ENCODE measurements at regions not wholly inside any gene's neighbourhood (a gene's known extent, or its start where the extent isn't known, plus 50 kb on each side); places are given as distances from the start of the nearest gene placed in this dataset.

GRCh38 chr2:3965211-3965610 is 261.8 kb downstream of the DCDC2C start (continued):
- TF ChIP-seq SREBF1 (IDR thresholded peaks at IDR 0.05; ENCODE audit: low read length) (no peak), MYB (IDR thresholded peaks at IDR 0.05; ENCODE audit: borderline replicate concordance, low read depth, low read length) (no peak)

GRCh38 chr2:3965953-3966352 is 262.6 kb downstream of the DCDC2C start:
- Histone ChIP-seq H3K9me3 (replicated peaks; ENCODE audit: control insufficient read depth, insufficient read depth, low read length) (no peaks in the 10 kb centered on the region), H3K4me1 (ENCODE audit: control insufficient read depth, insufficient read depth, low read length) (no peaks in the 10 kb centered on the region), H3K27me3 (replicated peaks in 1 of 2; ENCODE audit: control insufficient read depth in 2 of 2, insufficient read depth in 2 of 2, low read length in 1 of 2) (no peaks in the 10 kb centered on the region), H3K4me2 (ENCODE audit: control insufficient read depth, insufficient read depth) (no peak overlapping the region), H3K36me3 (ENCODE audit: control insufficient read depth in 2 of 2, insufficient read depth in 2 of 2, low read length in 1 of 2) (no peaks in the 10 kb centered on the region), H2AFZ (ENCODE audit: control insufficient read depth, low read depth, low read length) (no peak overlapping the region), H3K4me3 (no peak overlapping the region), H3K27ac (ENCODE audit: control insufficient read depth, insufficient read depth) (no peak overlapping the region), H3K9ac (ENCODE audit: control insufficient read depth, insufficient read depth, low read length) (no peak overlapping the region), H3K79me2 (ENCODE audit: control insufficient read depth, insufficient read depth, low read length) (no peaks in the 10 kb centered on the region), H4K20me1 (ENCODE audit: control insufficient read depth, insufficient read depth) (no peaks in the 10 kb centered on the region)
- no peak for TF ChIP-seq TAF1 (IDR thresholded peaks at IDR 0.05; ENCODE audit: borderline replicate concordance, low read depth, low read length)
- FAIRE-seq (no peak), ATAC-seq (no peak), DNase-seq (ENCODE audit: low read depth, low spot score) (no peak)
- POLR2A ChIA-PET = no interaction called here
- no TSS peak for BruUV-seq (replicated peaks)
- SMC1A ChIA-PET (ENCODE audit: uncharacterized antibody, unreplicated experiment) = no interaction called here
- intact Hi-C loops (cut with micrococcal nuclease; ENCODE audit: unreplicated experiment) (no loop called here), in situ Hi-C loops (cut with MboI) (loop anchor here (25.0 kb wide), 1 partner anchor 1396 kb away; no protein-coding TSS in a partner anchor)
- CTCF ChIA-PET = no interaction called here
- 37% methylated on average over 5 of the region's 5 CpGs for WGBS (ENCODE audit: insufficient coverage, insufficient replicate concordance, low lambda C conversion rate, missing lambda C conversion rate)
- RAD21 ChIA-PET (ENCODE audit: unreplicated experiment) = no interaction called here

- H3K9me3 ChIP-seq (replicated peaks; ENCODE audit: control insufficient read depth, insufficient read depth, low read length) = no peaks in the 10 kb centered on the region; the same call in 2 of the 3 replicates
- no peak overlapping the region for H2AFZ ChIP-seq (ENCODE audit: control insufficient read depth, low read depth, low read length)
- ChIA-PET POLR2A (no interaction called here), CTCF (no interaction called here), RAD21 (ENCODE audit: unreplicated experiment) (no interaction called here), SMC1A (ENCODE audit: uncharacterized antibody, unreplicated experiment) (interaction anchor here (0.5 kb wide), 1 partner anchor 61 kb away, joined by 3 read pairs; no protein-coding TSS in a partner anchor)
- no peaks in the 10 kb centered on the region for H3K36me3 ChIP-seq (ENCODE audit: control insufficient read depth in 2 of 2, insufficient read depth in 2 of 2, low read length in 1 of 2)
- no peaks in the 10 kb centered on the region for H3K27me3 ChIP-seq (replicated peaks in 1 of 2; ENCODE audit: control insufficient read depth in 2 of 2, insufficient read depth in 2 of 2, low read length in 1 of 2)
- intact Hi-C loops (cut with micrococcal nuclease; ENCODE audit: unreplicated experiment) = no loop called here
- no peak for DNase-seq (ENCODE audit: low read depth, low spot score)
- no peaks in the 10 kb centered on the region for H3K79me2 ChIP-seq (ENCODE audit: control insufficient read depth, insufficient read depth, low read length)
- H3K4me1 ChIP-seq (ENCODE audit: control insufficient read depth, insufficient read depth, low read length) = no peaks in the 10 kb centered on the region
- no peak overlapping the region for H3K4me3 ChIP-seq
- no peaks in the 10 kb centered on the region for H4K20me1 ChIP-seq (ENCODE audit: control insufficient read depth, insufficient read depth)
- ATAC-seq = no peak
- H3K27ac ChIP-seq (ENCODE audit: control insufficient read depth, insufficient read depth) = no peak overlapping the region
- no peak for FAIRE-seq
- WGBS (ENCODE audit: insufficient coverage, insufficient replicate concordance, low lambda C conversion rate, missing lambda C conversion rate) = 8% methylated on average over 5 of the region's 5 CpGs
- BruUV-seq (replicated peaks) = no TSS peak
- in situ Hi-C loops (cut with MboI) = loop anchor here (25.0 kb wide), 1 partner anchor 1396 kb away; no protein-coding TSS in a partner anchor
- H3K9ac ChIP-seq (ENCODE audit: control insufficient read depth, insufficient read depth, low read length) = no peak overlapping the region
- no peak overlapping the region for H3K4me2 ChIP-seq (ENCODE audit: control insufficient read depth, insufficient read depth)
- TF ChIP-seq NBN (IDR thresholded peaks at IDR 0.05) = no peak
- TF ChIP-seq NFYA (IDR thresholded peaks at IDR 0.05; ENCODE audit: borderline replicate concordance, low read depth, low read length) = no peak
- TF ChIP-seq STAT3 (IDR thresholded peaks at IDR 0.05; ENCODE audit: low read depth, low read length) = no peak
- TF ChIP-seq BCLAF1 (IDR thresholded peaks at IDR 0.05) = no peak
- no peak for TF ChIP-seq CEBPB (IDR thresholded peaks at IDR 0.05; ENCODE audit: borderline replicate concordance in 1 of 2, low read depth in 2 of 2, low read length in 2 of 2)
- no peak for TF ChIP-seq ZBED1 (IDR thresholded peaks at IDR 0.05; ENCODE audit: borderline replicate concordance)
- TF ChIP-seq ASH2L (IDR thresholded peaks at IDR 0.05; ENCODE audit: borderline replicate concordance, low read depth) = no peak
- no peak for TF ChIP-seq ZNF274 (IDR thresholded peaks at IDR 0.05; ENCODE audit: insufficient read depth, insufficient read length)
- TF ChIP-seq SUZ12 (IDR thresholded peaks at IDR 0.05; ENCODE audit: unreplicated experiment) = no peak
- no peak for TF ChIP-seq EP300 (IDR thresholded peaks at IDR 0.05; ENCODE audit: borderline replicate concordance in 1 of 2, control insufficient read depth in 1 of 2, low read depth in 2 of 2, low read length in 2 of 2)
- no peak for TF ChIP-seq NFIC (IDR thresholded peaks at IDR 0.05; ENCODE audit: low read depth, low read length)
Observed at GRCh38 chr2:3966470-3966869, 263.1 kb downstream of the DCDC2C start.

Measured in GM12878 (cell line).